HL-60 (cell line): ENCODE measurements at regions not wholly inside any gene's neighbourhood (a gene's known extent, or its start where the extent isn't known, plus 50 kb on each side); places are given as distances from the start of the nearest gene placed in this dataset.

ENCODE experiments used
- DNase-seq, 2 experiments: peaks; one replicate each; pipeline ENCODE4 v3.0.0-alpha.2; 2010 to 2020; ENCODE audit warnings: low read depth in 1 of 2, low spot score in 1 of 2
- H3K27ac ChIP-seq: fragments of 250-450 bp; sonication (Bioruptor Pico); replicated peaks from 2 replicates; pipeline ENCODE4 v1.5.1; 2020; ENCODE audit warnings: mild to moderate bottlenecking, moderate library complexity
- H3K27me3 ChIP-seq: fragments of 250-450 bp; sonication (Bioruptor Pico); 2 replicates; pipeline ENCODE4 v1.5.1; 2021; ENCODE audit warnings: mild to moderate bottlenecking, moderate library complexity; ENCODE audit not compliant: insufficient read depth, poor library complexity, severe bottlenecking
- H3K4me3 ChIP-seq: replicated peaks from 2 replicates; pipeline ENCODE4 v1.5.1; 2011; ENCODE audit warnings: mild to moderate bottlenecking, control low read depth, low read length; ENCODE audit not compliant: insufficient read depth
- CTCF ChIP-seq: IDR thresholded peaks from one replicate; pipeline ENCODE4 v1.5.1; 2011; ENCODE audit warnings: low read length, control low read depth, inconsistent platforms; ENCODE audit not compliant: insufficient read depth
- GABPA ChIP-seq: IDR thresholded peaks from 2 replicates; pipeline ENCODE4 v1.6.1; 2012; ENCODE audit warnings: low read depth
- POLR2AphosphoS5 ChIP-seq: IDR thresholded peaks from 2 replicates; pipeline ENCODE4 v1.6.1; 2012; ENCODE audit warnings: low read depth
- REST ChIP-seq: IDR thresholded peaks from 2 replicates; pipeline ENCODE4 v1.6.1; 2012; ENCODE audit warnings: low read depth; ENCODE audit not compliant: insufficient replicate concordance
- SPI1 ChIP-seq: IDR thresholded peaks from 2 replicates; pipeline ENCODE4 v1.6.1; 2012; ENCODE audit warnings: low read depth, mild to moderate bottlenecking, borderline replicate concordance

GRCh38 chr4:110830461-110830860 lies 207.6 kb upstream of the PITX2 start:
- no peak overlapping the region for H3K27ac ChIP-seq
- no peaks in the 10 kb centered on the region for H3K27me3 ChIP-seq
- H3K4me3 ChIP-seq: no peak overlapping the region
- no peak for TF ChIP-seq REST
- no peak for TF ChIP-seq GABPA
- TF ChIP-seq POLR2AphosphoS5: no peak
- DNase-seq: no peak

- H3K27ac ChIP-seq: no peak overlapping the region
- H3K4me3 ChIP-seq: no peak overlapping the region
- H3K27me3 ChIP-seq: no peaks in the 10 kb centered on the region
- TF ChIP-seq SPI1: no peak
- no peak for TF ChIP-seq REST
- no peak for DNase-seq
Measured at GRCh38 chr4:110837896-110838450, 215.1 kb upstream of the PITX2 start.

GRCh38 chr4:110840221-110840654 lies 217.4 kb upstream of the PITX2 start:
- H3K27me3 ChIP-seq: no peaks in the 10 kb centered on the region
- no peak overlapping the region for H3K27ac ChIP-seq
- DNase-seq: no peak
- TF ChIP-seq REST: no peak
- TF ChIP-seq GABPA: no peak
- TF ChIP-seq CTCF: no peak
- TF ChIP-seq POLR2AphosphoS5: no peak
- TF ChIP-seq SPI1: no peak
- no peak overlapping the region for H3K4me3 ChIP-seq

GRCh38 chr4:110848787-110849186 lies 225.9 kb upstream of the PITX2 start:
- no peak for DNase-seq
- Histone ChIP-seq H3K27me3 (no peaks in the 10 kb centered on the region), H3K4me3 (no peak overlapping the region), H3K27ac (no peak overlapping the region)
- no peak for TF ChIP-seq CTCF
- no peak for TF ChIP-seq REST
- TF ChIP-seq POLR2AphosphoS5: no peak
- TF ChIP-seq SPI1: no peak
- TF ChIP-seq GABPA: no peak
